ENCODE measurements at regions not wholly inside any gene's neighbourhood (a gene's known extent, or its start where the extent isn't known, plus 50 kb on each side); places are given as distances from the start of the nearest gene placed in this dataset.
"Not testable (repeated sequence)": the region's sequence is repeated elsewhere in the genome, so short reads cannot be mapped to it uniquely, and the experiment has no call there.

GRCh38 chrX:46298821-46299220 is 246.4 kb downstream of the ZNF674 start:
- no peak for DNase-seq

GRCh38 chrX:46295963-46296362 is 249.3 kb downstream of the ZNF674 start:
- DNase-seq = no peak

- no peak for DNase-seq
Measured at GRCh38 chrX:46294234-46294633, 251.0 kb downstream of the ZNF674 start.

- DNase-seq = no peak
Measured at GRCh38 chrX:46279925-46280313, 265.3 kb downstream of the ZNF674 start.

GRCh38 chrX:46279214-46279924 is 265.9 kb downstream of the ZNF674 start:
- DNase-seq = no peak

- DNase-seq = no peak
Measured at GRCh38 chrX:46278572-46278971, 266.6 kb downstream of the ZNF674 start.

GRCh38 chrX:46268412-46268811 is 276.8 kb downstream of the ZNF674 start:
- DNase-seq = no peak

GRCh38 chrX:46263494-46263893 is 281.7 kb downstream of the ZNF674 start:
- DNase-seq = no peak

- DNase-seq = no peak
Measured at GRCh38 chrX:46262304-46262703, 282.9 kb downstream of the ZNF674 start.

- DNase-seq = no peak
Measured at GRCh38 chrX:46260499-46260898, 284.7 kb downstream of the ZNF674 start.

- no peak for DNase-seq
Measured at GRCh38 chrX:46258356-46258755, 286.9 kb downstream of the ZNF674 start.

- no peak for DNase-seq
Measured at GRCh38 chrX:46257451-46257879, 287.8 kb downstream of the ZNF674 start.

- DNase-seq = no peak
Measured at GRCh38 chrX:46256875-46257274, 288.3 kb downstream of the ZNF674 start.

GRCh38 chrX:46255046-46255445 is 290.2 kb downstream of the ZNF674 start:
- DNase-seq = no peak

GRCh38 chrX:46254641-46255040 is 290.6 kb downstream of the ZNF674 start:
- DNase-seq = no peak

GRCh38 chrX:46251755-46252154 is 293.5 kb downstream of the ZNF674 start:
- no peak for DNase-seq

- DNase-seq = no peak
Measured at GRCh38 chrX:46250151-46250550, 295.1 kb downstream of the ZNF674 start.

GRCh38 chrX:46247456-46247855 is 297.8 kb downstream of the ZNF674 start:
- no peak for DNase-seq

GRCh38 chrX:46244451-46244850 is 300.8 kb downstream of the ZNF674 start:
- DNase-seq = no peak

- no peak for DNase-seq
Measured at GRCh38 chrX:46236411-46236810, 308.8 kb downstream of the ZNF674 start.

GRCh38 chrX:46235778-46236177 is 309.4 kb downstream of the ZNF674 start:
- no peak for DNase-seq

GRCh38 chrX:46234775-46235174 is 310.4 kb downstream of the ZNF674 start:
- DNase-seq = no peak

- DNase-seq = no peak
Measured at GRCh38 chrX:46228389-46228788, 316.8 kb downstream of the ZNF674 start.

GRCh38 chrX:46226422-46226821 is 318.8 kb downstream of the ZNF674 start:
- DNase-seq = no peak

GRCh38 chrX:46223499-46223898 is 321.7 kb downstream of the ZNF674 start:
- not testable (repeated sequence) for DNase-seq

Data from femur (tissue), 1 donor.